GM19397 (cell line): ENCODE measurements at regions not wholly inside any gene's neighbourhood (a gene's known extent, or its start where the extent isn't known, plus 50 kb on each side); places are given as distances from the start of the nearest gene placed in this dataset.

ENCODE experiments used
- ATAC-seq: cut with Tn5 transposase; IDR thresholded peaks from one replicate; pipeline ENCODE4 v1.9.1; 2021; ENCODE audit warnings: mild to moderate bottlenecking, moderate library complexity; ENCODE audit not compliant: unreplicated experiment

DNA sequence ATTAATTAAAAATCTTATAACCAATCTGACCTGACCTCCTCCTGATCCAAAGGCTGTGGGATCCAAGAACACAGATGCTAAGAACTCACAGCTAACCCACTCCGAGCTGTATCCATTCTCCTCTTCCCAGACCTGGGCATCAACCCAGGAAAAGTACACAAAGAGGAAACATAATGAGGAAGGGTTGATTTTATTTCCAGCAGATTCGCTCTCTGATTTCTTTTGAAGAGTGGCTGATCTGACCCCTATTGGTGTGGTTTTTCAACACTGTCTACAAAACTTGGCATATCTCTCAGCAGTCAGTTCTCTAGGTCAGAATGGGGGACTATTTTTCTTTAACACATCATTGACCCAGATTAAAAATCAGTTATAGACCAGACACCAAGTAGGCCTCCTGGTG, 201.9 kb upstream of the UBASH3B start:
- no peak for ATAC-seq

DNA sequence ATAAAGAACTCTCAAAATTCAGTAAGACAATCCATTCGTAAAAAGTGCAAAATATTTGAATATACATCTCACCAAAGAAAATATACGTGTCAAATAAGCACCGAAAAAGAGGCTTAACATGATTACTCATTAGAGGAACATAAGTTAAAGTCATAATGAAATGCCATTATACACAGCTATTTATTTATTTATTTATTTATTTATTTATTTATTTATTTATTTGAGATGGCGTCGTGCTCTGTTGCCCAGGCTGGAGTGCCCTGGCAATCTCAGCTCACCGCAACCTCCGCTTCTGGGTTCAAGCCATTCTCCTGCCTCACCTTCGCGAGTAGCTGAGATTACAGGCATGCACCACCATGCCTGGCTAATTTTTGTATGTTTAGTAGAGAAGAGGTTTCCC, 203.6 kb upstream of the UBASH3B start:
- ATAC-seq = no peak

- no peak for ATAC-seq
Observed at GRCh38 chr11:122441666-122442035, 213.9 kb upstream of the UBASH3B start.

DNA sequence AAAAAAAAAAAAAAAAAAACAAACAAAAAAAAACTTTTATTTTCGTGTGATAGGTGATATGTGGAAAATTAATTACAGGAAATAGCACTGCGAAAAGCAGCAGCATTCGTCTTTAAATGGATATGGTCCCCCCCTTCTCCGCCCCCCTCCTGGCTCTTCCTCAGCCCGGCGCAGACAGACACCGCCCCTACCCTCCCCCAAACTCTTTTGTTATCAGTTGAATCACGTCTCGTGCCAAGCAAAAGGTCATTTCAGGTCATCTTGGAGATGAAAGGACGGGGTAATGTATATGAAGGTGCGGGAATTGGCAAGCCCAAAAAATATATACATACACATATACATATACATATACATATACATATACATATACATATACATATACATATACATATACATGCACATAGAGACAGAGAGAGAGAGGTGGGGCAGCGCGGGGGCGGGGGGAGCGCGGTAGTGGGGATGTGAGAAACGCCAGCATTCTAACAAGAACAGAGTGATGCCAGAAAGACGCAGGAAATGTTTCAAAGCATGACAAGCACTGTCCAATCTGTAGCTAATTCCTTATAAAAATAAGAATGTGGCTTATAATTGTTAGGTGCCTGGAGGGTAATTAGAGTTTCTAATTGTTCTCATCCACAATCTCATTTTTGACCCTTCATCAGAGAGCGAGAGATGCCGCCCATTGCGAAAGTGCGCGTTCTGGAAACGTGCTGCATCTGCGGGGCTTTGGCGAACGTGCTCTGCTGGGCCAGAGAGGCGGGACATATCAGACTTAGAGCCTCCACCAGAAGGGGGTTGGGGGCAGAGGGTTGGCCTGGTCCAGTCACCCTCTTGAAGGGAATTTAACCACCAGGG, 214.5 kb upstream of the UBASH3B start:
- no peak for ATAC-seq

DNA sequence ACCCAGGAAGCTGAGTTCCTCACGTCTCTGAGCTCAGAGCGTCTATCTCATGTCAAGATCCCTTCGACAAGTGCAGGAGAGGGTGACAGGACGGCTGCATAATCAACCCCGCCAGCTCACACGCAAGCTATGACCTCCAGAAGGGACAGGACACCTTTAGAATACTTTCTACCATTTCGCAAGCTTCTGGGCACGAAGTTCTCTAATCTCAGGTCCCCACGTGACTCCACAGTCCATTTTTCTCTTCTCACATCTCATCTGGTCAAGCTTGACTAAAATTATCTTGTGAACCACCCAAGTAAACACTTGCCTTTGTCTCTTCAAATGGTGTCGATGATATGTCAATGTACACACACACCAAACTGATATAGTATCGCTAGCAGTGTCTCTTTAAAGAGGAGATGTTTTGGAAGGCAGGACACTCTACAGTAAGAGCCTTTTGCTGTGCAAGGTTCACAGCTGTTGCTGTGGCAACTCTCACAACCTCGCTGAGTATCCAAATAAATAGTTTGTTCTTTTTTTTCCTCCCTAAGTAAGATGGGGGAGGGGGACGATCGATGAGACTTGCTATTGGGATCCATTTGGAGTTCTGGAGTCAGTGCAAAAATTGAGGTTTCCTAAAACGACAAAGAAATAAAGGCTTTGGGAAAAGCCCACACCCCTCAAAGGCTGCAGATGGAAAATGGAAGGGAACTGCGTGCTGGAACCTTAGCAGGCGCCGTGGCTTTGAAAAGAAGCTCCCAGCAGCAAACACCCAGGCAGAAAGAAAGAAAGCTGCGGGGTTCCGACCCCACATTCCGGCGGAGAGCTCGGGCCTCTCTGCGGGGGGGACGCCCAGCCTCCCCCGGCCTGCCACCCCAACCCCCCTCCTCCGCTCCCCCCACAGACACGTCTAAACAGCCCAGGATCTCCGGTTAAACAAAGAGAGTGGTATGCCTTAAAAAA, 215.4 kb upstream of the UBASH3B start:
- ATAC-seq = no peak

DNA sequence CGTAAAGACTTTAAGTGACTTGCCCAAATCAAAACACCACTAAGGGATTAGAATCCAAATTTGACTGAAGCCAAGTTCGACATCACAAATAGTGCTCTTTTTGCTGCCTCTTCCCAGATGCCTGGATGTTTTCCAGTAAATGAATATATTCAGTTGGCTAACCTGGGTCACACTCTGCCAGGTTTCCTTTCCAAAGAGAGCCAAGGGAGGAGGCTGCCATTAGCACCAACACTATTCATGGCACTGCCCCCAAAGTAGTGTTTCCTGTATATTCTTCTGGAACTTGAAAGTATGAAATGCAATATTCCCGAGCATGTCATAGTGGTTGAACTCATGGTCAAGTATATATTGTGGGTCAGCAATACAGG, 219.3 kb upstream of the UBASH3B start:
- no peak for ATAC-seq

DNA sequence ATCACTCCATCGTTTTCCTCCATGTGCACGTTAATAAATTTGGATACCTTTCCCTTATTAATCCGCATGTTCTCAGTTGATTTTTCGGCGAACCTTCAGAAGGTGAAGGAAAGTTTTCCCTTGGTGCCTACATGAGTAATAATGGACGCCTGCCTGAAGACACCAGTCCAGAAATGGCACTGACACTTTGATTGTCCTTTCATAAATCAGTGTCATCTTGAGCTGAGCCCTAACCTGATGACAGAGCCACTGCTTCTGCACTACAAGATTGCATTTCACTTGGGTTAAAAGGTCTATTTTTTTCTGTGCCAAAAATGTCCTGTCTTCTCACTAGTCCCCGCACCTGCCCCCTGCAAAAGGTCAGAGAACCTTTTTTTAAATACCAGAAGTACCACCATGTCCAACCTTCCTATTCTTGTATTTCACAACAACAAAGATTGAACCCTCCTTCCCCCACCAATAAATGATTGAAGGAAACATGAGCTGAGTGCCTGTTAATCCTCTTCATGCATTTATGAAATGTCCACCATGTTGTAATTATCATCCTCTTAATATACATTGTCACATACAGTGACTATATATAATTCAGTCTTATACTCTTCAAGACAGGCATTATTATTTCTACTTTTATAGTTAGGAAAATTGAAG, 219.9 kb upstream of the UBASH3B start:
- no peak for ATAC-seq

DNA sequence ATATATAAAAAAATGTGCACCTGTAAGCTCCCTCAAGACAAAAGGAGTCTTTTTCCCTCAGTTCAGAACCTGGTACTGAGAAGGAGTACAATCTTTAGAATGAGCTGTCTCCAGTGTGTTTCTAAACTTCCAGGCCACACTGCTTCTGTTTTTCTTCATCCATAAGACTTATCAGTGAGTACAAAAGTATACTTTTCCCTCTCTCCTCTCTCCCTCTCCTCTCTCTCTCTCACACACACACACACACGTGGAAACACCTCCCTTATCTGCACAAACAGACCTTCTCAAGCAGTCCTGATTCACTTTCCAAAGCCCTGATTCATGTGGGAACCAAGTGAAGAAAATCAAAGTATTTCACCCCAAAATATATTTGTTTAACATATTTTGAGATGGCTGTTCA, 220.7 kb upstream of the UBASH3B start:
- ATAC-seq = no peak

DNA sequence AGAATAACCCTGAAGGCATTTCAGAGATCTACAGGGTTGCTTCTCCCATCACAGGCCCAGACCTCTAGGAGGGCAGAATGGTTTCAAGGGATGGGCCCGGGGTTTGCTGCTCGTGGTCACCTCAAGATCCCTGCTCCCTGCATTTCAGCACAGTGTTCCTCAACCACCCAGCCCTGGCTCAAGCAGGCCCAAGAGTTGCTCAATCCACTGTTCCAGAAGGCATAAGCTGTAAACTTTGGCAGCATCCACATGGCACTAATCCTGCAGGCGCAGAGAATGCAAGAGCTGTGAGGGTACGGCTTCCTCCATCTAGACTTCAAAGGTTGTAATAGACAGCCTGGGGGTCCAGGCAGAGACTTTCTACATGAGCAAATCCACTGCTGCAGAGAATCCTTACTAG, 225.0 kb upstream of the UBASH3B start:
- no peak for ATAC-seq

- ATAC-seq = no peak
Observed at GRCh38 chr11:122426073-122426472, 229.4 kb upstream of the UBASH3B start.

- ATAC-seq = no peak
Observed at GRCh38 chr11:122424636-122425035, 230.9 kb upstream of the UBASH3B start.

- ATAC-seq = no peak
Observed at GRCh38 chr11:122423886-122424285, 231.6 kb upstream of the UBASH3B start.

GRCh38 chr11:122423273-122423672, 232.2 kb upstream of the UBASH3B start:
- no peak for ATAC-seq

GRCh38 chr11:122422682-122423081, 232.8 kb upstream of the UBASH3B start:
- no peak for ATAC-seq

DNA sequence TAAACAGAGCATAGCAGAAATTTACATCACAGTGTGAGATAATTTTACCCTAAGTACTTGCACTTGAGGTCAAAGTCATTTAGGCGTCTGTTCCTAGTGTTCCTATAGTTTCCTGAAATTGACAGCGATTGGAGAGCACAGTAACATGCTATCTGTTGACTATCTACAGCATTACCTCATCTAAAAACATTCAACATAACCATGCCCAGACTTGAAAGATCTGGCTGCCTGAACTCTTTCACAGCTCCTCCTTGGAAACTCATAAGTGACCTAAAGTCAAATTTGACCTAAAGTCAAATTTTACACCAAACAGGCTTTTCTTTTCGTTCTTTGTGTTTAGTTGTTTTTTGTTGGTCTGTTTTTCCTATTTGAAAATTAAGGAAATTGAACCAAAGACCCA, 233.8 kb upstream of the UBASH3B start:
- no peak for ATAC-seq

DNA sequence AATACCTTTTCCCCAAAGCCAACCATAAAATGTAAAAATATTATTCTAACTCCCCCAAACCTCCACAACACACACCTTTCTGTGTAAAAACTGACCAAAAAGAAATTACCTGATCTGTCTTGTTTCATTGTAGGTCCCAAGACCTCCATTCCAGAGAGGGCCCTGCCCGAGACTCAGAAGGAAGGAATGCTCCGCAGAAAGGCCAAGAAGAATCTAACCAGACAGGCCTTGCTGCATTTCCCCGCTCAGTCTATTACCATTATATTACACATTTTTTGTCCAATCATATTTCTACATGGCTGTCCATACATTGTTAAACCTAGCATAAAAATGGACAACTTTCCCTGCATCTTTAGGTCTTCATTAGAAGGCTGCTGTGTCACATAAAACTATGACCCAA, 237.5 kb upstream of the UBASH3B start:
- no peak for ATAC-seq

- no peak for ATAC-seq
Observed at GRCh38 chr11:122414406-122415018, 241.0 kb upstream of the UBASH3B start.

GRCh38 chr11:122413677-122414076, 241.8 kb upstream of the UBASH3B start:
- ATAC-seq = no peak

- ATAC-seq = no peak
Observed at GRCh38 chr11:122412581-122412980, 242.9 kb upstream of the UBASH3B start.

GRCh38 chr11:122406466-122406865, 249.1 kb upstream of the UBASH3B start:
- ATAC-seq = no peak
